HG03095 (cell line): ENCODE measurements at regions not wholly inside any gene's neighbourhood (a gene's known extent, or its start where the extent isn't known, plus 50 kb on each side); places are given as distances from the start of the nearest gene placed in this dataset.

Source experiments
- ATAC-seq: cut with Tn5 transposase; IDR thresholded peaks from one replicate; pipeline ENCODE4 v1.9.1; 2021; ENCODE audit warnings: moderate library complexity; ENCODE audit not compliant: unreplicated experiment

DNA sequence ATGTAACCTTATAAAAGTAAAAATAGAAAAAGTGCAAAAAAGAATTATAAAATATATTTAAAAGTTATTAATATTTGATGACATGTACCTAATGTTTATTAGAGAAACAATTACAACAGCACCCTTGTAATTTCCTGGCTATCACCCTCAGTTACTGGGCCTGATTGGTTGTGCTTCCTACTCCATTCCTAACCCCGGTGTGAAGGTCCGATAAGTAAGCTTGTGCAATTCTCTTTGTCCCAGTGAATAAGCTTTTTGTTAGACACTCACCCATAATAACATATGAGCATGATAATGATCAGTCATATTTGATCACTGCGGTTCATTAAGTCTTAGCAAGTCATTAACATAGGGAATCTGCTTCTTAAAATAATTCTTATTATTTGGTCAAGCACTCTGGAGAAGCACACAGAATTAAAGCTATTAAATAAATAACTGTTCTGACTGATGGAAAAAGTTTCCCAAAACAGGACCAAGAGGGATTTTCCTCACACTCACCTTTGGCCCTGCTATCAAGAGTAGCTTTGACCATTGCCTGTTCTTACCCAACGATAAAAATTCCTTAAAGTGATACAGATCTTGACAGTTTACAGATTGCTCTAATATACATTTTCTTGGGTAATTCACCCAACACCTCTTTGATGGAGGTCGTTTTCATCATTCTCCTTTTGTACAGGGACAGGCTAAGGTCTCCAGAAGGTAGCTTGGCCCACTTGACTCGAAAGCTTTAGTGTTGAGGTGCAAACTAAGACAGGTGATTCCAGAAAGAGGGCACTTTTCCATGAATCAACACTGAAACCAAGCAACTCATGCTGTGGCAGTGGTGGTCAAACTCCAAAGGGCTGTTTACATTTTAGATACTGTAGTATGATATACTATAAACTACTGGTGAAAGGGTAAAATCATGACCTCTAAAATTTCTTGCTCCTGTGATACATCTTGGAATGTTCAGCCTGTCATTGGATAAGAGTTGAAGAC lies 543.0 kb upstream of the KCNMB2 start:
- no peak for ATAC-seq

DNA sequence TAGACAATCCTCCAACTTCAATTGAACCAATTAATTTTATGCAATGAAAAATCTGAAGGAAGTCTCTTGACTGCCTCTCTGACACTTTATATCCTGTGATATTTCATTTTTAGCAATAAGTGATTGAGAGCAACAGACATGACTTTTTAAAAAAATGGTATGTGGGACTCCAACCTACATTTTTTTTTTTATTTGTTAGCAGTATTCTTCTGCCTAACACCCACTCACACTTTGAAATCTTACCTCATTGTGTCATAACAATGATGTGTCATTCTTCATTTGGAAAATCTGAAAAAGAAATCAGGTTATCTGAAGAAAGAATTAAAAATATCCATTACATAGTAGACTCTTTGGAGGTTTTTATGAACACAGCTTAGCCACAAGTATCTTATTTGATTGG lies 541.3 kb upstream of the KCNMB2 start:
- no peak for ATAC-seq

DNA sequence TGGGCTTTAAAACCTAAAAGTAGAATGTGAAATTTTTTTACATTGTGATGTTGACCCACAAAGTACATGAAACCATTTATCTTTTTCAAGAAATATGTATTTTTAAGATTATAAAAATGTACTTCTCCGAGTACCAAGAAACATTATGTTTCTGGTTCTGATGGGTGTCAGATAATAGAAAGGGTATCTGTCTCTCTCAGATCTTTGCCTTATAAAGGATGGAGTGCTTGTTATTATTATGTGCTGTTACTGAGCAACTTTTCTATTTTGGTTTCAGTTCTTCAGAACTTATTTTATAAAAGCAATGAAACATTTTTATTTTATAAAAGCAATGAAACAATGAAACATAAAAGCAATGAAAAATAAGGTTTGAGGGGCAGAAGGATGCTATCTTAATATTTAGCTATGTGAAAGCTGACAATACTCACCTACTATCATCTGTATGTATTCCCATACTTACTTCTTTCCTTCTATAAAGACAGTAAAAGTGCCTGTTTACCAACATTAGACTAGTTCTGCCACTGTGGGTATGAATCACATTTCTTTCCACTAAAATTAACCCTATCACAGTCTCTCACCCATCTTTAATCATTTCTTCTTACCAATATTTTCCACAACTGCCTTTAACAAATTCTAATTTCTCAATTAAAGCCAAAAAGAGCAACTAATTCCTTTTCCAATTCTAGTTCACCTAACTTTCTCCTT lies 540.7 kb upstream of the KCNMB2 start:
- no peak for ATAC-seq

DNA sequence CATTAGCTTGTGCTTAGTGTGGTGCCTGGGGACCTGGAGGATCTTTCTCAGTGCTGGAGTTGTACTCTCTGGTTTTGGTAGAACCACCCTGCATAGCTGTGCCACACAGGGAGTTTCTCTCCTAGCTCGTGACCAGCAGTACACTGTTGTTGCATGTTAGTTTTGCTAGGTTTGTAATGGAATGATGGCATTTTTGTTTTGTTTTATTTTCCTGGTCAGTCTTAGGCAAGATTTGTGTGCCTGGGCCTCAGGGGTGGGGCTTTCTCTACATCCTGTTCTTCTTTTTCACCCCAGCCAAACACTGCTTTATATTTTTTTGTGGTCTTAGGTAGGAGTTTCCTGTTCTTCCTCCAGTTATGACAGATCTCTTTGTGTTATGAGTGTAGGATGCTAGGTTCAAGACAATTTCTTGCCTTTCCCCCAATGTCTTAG lies 534.5 kb upstream of the KCNMB2 start:
- ATAC-seq = peak; percentile 99

DNA sequence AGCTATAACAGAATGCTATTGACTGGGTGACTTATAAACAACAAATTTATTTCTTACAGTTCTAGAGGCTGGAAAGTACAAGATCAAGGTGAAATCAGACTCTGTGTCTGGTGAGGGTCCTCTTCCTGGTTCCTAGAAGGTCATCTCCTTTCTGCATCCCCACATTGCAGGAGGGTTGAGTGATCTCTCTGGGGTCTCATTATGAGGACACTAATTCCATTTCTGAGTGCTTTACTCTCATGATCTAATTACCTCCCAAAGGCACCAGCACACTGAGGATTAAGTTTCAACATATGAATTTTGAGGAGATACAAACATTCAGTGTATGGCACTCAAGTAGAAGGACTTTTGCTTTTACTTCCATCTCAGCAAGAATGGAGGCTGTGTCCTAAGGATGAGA lies 534.1 kb upstream of the KCNMB2 start:
- no peak for ATAC-seq

DNA sequence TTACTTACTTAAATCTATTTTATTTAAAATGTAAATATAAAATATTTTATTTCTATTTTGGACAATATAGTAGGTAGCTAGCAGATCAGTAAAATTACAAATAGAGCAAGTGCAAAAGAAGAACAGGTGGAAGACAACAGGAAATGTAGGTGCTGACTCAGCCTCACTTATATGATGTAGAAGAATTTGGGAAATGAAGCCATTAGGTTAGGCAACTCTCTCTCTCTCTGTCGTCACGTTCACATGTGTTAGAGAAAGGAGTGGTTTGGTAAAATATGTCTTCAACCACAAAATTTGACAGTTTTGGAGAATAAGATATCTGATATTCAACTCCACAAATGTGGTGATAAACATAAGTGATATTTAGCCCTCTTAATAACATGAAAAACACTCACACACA lies 532.5 kb upstream of the KCNMB2 start:
- ATAC-seq = no peak

DNA sequence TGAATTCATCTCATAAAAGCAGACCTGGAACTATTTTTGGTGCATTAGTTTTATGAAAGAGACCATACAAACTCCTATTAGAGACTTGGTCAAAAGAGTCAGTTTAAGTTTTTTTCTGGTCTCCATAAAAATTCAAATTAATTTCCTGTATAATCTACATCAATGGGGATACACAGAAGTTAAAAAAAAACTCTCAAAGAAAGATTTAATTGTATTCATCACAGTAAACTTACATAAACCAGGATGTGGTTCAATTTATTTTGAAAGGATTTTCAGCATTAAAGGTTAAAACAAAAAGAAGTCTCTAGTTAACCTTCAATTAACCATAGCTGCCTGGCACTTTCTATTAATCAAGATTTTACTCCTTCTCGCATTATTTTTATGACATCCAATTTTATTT lies 530.3 kb upstream of the KCNMB2 start:
- no peak for ATAC-seq

DNA sequence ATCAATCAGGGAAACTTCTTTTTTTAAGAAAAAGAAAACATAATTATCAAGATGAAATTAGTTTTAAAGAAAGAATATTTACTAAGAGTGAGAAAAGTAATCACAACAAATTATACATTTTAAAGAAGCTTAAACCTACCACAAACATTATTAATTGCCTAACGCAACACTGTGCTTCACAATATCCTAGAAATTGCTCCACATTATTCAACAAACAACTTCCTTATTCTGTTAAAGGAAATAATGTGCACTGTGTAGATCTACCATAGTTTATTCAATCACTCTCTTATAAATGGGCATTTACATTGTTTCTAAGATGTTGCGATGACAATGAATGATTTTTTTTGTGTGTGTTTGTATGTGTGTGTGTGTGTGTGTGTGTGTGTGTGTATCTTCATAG lies 525.9 kb upstream of the KCNMB2 start:
- no peak for ATAC-seq

DNA sequence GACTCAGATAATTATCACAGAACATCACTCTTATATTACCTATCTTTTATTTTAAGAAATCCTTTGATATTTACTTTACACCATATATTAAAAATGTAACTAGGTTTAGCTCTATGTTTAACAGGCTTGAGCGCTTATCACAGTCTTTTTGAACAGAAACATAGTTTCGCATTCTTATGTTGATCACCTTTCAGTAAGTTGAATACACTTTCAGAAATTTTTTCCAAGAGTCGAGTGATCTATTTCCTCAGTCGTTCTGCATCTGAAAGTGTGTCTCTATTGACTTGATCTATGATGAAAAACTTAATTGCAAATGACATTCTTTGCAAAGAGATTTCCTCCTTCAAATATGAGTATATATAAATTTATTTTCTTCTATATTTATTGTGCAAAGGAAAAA lies 516.6 kb upstream of the KCNMB2 start:
- no peak for ATAC-seq

DNA sequence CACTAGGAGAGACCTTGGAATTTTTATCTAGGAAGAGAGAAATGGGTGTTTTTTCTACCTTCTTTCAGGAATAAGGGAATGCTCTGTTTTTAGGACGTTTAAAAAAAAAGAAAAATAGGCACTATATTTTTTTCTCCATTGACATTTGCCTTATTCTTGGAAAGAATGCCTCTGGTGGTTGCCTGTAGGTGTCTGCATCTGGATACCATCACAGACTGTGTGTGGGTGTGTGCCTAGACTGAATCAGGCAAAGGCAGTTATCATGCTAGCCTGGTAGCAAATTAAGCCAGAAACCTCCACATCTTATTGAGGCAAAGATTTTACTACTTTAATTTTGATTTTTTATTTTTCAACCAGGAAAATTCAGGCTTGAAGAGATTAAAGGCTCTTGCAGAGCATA lies 513.6 kb upstream of the KCNMB2 start:
- ATAC-seq = no peak

DNA sequence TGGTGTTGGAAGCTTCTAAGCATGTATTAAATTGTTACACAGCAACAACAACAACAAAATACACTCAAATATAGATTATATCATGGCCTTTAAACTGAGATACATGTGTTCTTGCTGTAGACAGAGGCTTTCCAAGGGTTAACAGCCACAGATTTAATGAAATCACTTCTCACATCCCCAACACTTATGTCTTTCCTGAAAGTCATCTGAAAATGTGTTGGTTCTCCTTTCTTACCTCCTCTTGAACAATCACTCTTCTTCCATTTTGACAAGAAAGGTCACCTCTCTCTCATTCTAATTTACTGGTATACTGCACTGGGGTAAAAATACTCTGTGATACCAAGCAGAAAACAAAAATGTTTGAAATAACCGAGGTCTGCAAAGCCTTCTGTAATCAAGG lies 507.3 kb upstream of the KCNMB2 start:
- no peak for ATAC-seq

DNA sequence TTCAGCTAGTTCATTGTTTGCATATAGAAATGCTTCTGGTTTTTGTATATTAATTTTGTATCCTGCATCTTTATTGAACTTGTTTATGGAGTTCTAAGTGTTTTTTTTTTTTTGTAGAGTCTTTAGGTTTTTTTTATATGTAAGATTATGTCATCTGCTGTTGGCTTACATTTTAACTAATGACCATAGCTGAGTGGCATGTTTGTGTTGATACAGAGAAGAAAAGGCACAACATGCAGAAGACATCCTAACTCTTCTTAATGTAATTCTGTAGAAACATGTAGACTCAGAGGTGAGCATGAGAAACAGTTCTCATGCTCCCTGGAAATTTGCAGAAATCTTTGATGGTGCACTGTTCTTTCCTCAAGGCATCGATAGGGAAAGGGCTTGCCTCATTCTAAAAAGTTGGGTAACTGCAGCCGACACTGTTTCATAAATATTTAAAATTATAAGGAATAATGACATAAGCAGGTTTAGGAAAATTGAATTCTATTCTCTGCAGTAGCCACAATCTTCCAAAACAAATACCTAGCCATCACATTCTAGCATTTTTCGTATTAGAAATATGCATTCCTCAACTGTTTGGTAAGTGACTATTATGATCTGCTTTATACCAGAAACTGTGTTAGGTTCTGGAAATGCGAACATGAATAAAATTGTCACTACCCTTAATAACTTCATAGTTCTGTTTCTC lies 499.6 kb upstream of the KCNMB2 start:
- no peak for ATAC-seq

DNA sequence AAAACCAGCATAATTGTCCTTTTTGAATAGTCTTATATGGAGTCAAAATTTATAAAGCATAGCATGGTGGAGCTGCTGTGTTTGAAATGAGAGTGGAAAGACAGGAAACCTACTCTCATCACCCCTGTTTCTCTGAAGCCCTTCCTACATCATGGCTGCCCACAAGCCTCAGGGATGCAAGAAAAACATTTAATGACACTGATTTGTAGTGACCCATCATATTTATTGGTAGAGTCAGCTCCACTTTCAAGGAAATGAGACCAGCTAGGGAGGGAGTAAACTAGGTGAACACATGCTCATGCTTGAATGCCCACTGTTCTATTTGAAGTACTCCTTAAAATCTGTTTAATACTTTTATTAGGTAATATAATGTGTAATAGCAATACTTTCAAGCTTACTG lies 494.3 kb upstream of the KCNMB2 start:
- ATAC-seq = no peak

DNA sequence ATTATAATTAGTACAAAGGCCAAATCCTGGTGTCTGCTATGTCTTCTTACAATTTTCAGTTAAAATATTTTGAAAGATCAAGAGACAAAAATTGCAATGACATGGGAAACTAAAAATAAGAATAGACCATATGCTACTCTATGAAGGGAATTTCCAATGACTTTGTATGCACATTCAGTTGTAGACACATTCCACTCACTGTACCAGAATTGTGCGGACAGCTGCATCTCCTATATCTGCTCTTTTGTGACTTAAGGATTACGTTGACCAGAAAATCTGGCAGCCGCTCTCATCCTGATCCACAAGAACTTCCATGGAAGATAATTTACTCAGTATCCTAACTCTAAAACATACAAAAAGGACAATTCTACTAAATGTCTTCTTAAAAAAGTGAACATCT lies 493.9 kb upstream of the KCNMB2 start:
- no peak for ATAC-seq

DNA sequence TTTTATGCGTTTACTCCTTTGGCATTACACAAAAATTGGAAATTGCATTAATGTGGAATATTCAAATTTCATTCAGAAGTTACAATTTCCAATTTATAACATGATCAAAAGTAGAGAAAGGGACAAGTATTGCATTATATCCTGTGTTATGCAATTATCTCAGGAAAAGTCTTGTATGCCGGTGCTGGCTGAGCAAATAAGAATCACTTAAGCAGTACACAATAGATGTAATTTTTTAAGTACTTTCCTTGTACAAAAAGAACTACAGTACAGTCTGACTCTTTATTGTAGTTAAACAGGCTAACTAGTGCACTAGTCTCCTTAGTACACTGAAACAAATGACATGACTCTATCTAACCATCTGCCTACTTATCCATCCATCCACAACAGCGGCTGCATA lies 493.2 kb upstream of the KCNMB2 start:
- ATAC-seq = no peak

DNA sequence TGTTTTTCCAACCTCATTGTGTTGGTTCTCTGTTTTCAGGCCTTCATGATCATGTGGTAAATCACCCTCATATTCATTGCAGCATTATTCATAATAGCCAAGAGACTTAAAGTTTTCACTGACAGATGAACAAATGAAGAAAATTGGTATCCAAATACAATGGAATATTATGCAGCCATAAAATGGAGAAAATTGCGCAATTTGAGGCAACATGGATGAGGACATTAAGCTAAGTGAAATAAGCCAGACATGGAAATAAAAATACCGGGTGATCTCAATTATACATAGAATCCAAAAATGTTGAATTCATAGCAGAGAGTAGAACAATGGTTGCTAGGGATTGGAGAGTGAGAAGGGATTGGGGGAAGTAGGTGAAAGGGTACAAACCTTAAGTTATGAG lies 491.9 kb upstream of the KCNMB2 start:
- no peak for ATAC-seq

DNA sequence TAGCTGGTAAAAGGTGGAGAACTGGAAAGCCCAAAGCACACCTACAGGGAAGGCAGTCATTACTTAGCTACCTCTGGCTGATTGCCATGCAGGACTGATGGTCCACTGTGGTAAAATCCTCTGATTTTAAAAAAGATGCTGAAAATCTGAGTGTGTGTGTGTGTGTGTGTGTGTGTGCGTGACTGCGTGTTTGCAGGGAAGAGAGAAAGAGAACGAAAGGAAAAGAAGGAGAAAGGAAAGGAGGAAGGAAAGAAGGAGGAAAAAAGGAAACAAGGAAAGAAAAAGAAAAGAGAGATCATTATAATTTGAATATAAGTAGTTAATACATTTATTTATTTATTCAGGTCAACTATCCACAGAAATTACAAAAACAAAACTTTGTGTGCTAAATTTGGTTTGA lies 488.7 kb upstream of the KCNMB2 start:
- ATAC-seq = no peak

DNA sequence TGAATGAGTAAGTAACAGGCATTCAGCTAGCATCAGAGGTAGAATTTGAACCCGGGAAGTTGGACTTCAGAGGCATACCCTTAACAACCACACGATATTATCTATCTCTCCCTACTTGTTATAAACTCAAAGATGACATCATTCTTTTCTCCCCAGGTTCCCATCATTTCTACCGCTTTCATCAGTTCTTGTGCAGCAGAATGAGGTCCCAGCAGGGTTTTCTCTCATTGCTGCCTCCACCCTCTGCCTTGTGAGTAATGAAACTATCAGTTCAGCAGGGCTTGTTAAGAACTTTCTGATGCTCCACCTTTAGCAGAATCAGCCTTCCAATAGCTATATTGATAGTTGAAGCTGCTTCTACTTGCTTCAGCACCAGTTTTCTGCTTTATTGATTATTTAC lies 487.5 kb upstream of the KCNMB2 start:
- no peak for ATAC-seq

DNA sequence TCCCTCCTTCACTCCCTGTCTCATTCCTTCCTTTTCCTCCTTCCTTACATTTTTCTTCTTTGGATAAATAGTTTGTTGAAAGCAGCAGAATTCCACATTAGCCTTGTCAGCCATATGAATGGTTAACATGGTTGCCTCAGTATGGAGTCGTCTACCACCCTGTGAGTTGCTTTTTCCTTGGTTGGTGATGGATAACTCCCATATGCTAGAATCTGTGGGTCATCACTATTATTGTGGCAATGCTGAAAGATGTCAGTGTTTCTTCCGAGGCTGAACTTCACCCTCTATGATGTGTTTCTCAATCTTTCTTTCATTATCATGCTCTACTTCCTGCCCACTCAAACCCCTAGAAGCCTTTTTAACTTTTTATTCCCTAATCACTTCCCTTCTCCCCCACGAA lies 481.8 kb upstream of the KCNMB2 start:
- no peak for ATAC-seq

DNA sequence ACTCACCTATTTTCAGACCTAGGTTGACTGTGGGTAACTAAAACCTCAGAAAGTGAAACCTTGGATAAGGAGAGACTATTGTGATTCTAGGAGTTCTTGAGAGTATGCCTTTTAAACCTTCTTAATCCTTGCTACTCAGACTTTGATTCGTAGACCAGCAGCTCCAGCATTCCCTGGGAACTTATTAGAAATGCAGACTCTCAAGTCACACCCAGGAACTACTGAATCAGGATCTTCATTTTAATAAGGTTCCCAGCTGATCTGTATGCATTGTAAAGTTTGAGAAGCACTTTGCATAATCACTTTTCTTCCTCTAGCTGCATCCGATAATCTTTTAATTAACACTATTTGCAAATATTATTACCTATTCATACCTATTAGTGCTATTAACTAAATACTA lies 480.3 kb upstream of the KCNMB2 start:
- ATAC-seq = no peak

DNA sequence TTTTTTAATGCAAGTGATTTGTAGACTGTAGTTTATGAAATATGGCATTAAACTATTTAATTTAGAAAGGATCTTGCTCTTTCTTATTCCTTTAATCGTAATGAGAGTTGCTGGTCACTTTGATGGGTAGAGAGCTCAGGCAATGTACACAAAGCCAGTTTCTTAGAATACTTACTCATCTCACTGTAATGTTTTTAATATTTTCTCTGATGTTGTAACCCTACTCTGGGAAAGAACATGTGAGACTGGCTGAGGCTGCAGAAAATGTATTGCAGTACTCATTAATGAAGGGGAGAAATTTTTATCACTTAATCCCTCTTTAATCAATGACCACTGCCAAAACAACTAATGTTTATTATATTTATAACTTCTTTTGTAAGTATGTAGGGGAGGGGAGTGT lies 479.4 kb upstream of the KCNMB2 start:
- ATAC-seq = no peak

DNA sequence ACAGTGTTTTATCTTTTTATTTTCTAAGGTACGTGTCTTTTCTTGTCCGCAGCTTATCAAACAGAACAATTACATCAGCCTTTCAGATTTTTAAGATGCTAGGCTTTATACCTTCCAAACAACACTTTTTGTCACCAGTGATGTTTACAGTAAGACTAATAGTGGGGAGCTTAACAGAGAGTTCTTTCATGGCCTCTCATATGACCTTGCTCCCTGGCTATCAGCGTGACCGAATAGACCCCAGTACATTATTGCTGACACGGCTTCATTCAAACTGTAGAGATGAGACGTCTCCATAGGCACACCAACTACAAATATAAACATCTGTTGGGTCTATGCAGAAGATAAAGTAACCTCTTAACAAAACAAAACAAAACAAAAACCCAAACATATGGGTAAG lies 477.6 kb upstream of the KCNMB2 start:
- no peak for ATAC-seq
